Karpas-422 (cell line): ENCODE measurements at regions not wholly inside any gene's neighbourhood (a gene's known extent, or its start where the extent isn't known, plus 50 kb on each side); places are given as distances from the start of the nearest gene placed in this dataset.

Experiments used
- DNase-seq: peaks from one replicate; pipeline ENCODE4 v3.0.0-alpha.2; 2015
- H2AFZ ChIP-seq: fragments of 200-600 bp; sonication (generic); 2 replicates; pipeline ENCODE4 v1.6.1; 2014; ENCODE audit warnings: antibody characterized with exemption, low read length, mixed read lengths
- H3K27ac ChIP-seq: fragments of 200-600 bp; sonication (generic); 2 replicates; pipeline ENCODE4 v1.5.1; 2014; ENCODE audit warnings: mild to moderate bottlenecking, low read length, moderate library complexity
- H3K27me3 ChIP-seq: fragments of 200-600 bp; sonication (generic); 2 replicates; pipeline ENCODE4 v1.6.1; 2014; ENCODE audit warnings: low read length, mixed read lengths
- H3K36me3 ChIP-seq: fragments of 200-600 bp; sonication (generic); 2 replicates; pipeline ENCODE4 v1.6.1; 2014; ENCODE audit warnings: low read length, mixed read lengths; ENCODE audit not compliant: insufficient read depth
- H3K4me1 ChIP-seq: fragments of 200-600 bp; sonication (generic); 2 replicates; pipeline ENCODE4 v1.6.1; 2014; ENCODE audit warnings: mild to moderate bottlenecking, low read length, mixed read lengths
- H3K4me2 ChIP-seq: fragments of 200-600 bp; sonication (generic); 2 replicates; pipeline ENCODE4 v1.6.1; 2014; ENCODE audit warnings: low read length, low read depth, mild to moderate bottlenecking; ENCODE audit not compliant: poor library complexity, severe bottlenecking
- H3K4me3 ChIP-seq: fragments of 200-600 bp; sonication (generic); 2 replicates; pipeline ENCODE4 v1.5.1; 2014; ENCODE audit warnings: mild to moderate bottlenecking, antibody characterized with exemption, low read length, mixed read lengths
- H3K79me2 ChIP-seq: fragments of 200-600 bp; sonication (generic); 2 replicates; pipeline ENCODE4 v1.6.1; 2014; ENCODE audit warnings: mild to moderate bottlenecking, low read length, mixed read lengths
- H3K9ac ChIP-seq: fragments of 200-600 bp; sonication (generic); 2 replicates; pipeline ENCODE4 v1.6.0; 2014; ENCODE audit warnings: low read length
- H3K9me2 ChIP-seq: fragments of 200-600 bp; sonication (generic), shearing (Covaris generic); replicated peaks from 2 replicates; pipeline ENCODE4 v1.6.0; 2014; ENCODE audit warnings: mild to moderate bottlenecking, low read length, moderate library complexity; ENCODE audit not compliant: insufficient read depth
- H3K9me3 ChIP-seq: fragments of 300-700, 200-600 bp; sonication (generic); 2 replicates; pipeline ENCODE4 v1.6.1; 2014; ENCODE audit warnings: low read length, mixed read lengths
- H4K20me1 ChIP-seq: fragments of 200-600 bp; sonication (generic); 2 replicates; pipeline ENCODE4 v1.6.1; 2014; ENCODE audit warnings: mild to moderate bottlenecking, antibody characterized with exemption, low read length, low read depth; ENCODE audit not compliant: insufficient read depth

DNA sequence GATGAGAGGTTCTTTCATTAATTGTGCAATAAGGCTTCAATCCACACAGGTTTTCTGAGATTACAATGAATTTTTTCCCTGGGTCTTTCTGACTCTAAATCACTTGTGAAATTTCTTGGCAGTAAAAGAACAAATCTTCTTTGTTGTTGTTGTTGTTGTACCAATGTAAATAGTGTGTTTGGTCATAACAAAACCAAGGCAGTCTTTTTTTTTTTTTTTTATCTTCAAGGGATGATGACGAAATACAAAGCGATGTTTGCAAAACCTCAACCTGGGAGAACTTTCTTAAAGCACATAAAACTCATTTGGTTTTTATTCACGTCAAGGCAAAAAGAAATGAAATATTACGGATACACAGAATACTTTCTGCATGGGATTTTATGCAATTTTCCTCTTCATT is 462.0 kb downstream of the LIG4 start:
- Histone ChIP-seq H3K9me3 (peaks cover 11% of the 10 kb centered on the region; the same call in 1 of the 2 replicates), H3K9me2 (no peaks in the 10 kb centered on the region), H3K4me2 (no peak overlapping the region), H3K36me3 (no peaks in the 10 kb centered on the region), H3K4me3 (no peak overlapping the region), H4K20me1 (no peaks in the 10 kb centered on the region), H3K27ac (no peak overlapping the region), H2AFZ (no peak overlapping the region), H3K27me3 (no peaks in the 10 kb centered on the region), H3K9ac (no peak overlapping the region), H3K4me1 (no peaks in the 10 kb centered on the region), H3K79me2 (no peaks in the 10 kb centered on the region)
- no peak for DNase-seq

DNA sequence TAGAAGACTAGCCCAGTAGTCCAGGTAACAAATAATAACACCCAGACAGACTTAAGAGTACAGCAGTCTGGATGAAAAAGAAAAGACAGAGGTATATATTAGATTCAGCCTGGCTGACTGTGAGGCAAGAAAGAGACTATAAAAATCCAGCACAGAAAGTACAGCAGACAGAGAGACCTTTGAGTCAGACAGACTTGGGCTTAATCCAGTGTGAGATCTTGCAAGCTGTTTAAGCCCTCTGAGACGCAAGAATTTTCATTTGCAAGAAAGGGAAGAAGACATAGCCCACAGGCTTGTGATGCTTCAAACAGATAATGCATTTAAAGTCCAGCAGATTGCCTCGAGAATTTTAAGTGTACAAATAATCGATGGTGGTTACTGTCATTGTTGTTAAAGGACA is 471.4 kb downstream of the LIG4 start:
- H4K20me1 ChIP-seq = no peaks in the 10 kb centered on the region
- H3K79me2 ChIP-seq = no peaks in the 10 kb centered on the region
- H3K4me3 ChIP-seq = no peak overlapping the region
- H3K27me3 ChIP-seq = no peaks in the 10 kb centered on the region
- H2AFZ ChIP-seq = no peak overlapping the region
- peaks cover 6% of the 10 kb centered on the region for H3K9me3 ChIP-seq
- DNase-seq = no peak
- H3K9ac ChIP-seq = no peak overlapping the region
- no peaks in the 10 kb centered on the region for H3K36me3 ChIP-seq
- H3K4me2 ChIP-seq = no peak overlapping the region
- no peaks in the 10 kb centered on the region for H3K9me2 ChIP-seq
- no peak overlapping the region for H3K27ac ChIP-seq
- H3K4me1 ChIP-seq = no peaks in the 10 kb centered on the region

DNA sequence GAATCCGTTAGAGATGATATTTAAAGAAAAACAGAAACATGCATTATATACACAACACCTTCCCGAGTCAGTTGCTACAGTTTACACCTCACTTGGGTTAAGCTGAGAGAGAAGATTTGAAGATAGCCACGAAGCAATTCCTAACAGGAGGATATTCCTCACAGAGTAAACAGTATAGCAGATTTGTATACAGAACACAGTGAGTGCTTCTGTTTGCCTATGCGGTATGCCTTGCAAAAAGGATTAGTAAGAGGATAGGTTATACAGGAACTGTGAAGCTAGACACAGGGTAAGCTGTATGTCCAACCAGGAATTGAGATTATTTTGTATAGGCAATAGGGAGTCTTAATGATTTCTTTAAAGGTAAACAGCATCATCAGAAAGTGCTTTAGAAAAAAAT is 471.8 kb downstream of the LIG4 start:
- Histone ChIP-seq H3K27me3 (no peaks in the 10 kb centered on the region), H3K4me1 (no peaks in the 10 kb centered on the region), H4K20me1 (no peaks in the 10 kb centered on the region), H3K9me3 (peaks cover 6% of the 10 kb centered on the region), H3K9me2 (no peaks in the 10 kb centered on the region), H3K79me2 (no peaks in the 10 kb centered on the region), H3K4me3 (no peak overlapping the region), H3K4me2 (no peak overlapping the region), H3K27ac (no peak overlapping the region), H3K9ac (no peak overlapping the region), H3K36me3 (no peaks in the 10 kb centered on the region), H2AFZ (no peak overlapping the region)
- DNase-seq = no peak

DNA sequence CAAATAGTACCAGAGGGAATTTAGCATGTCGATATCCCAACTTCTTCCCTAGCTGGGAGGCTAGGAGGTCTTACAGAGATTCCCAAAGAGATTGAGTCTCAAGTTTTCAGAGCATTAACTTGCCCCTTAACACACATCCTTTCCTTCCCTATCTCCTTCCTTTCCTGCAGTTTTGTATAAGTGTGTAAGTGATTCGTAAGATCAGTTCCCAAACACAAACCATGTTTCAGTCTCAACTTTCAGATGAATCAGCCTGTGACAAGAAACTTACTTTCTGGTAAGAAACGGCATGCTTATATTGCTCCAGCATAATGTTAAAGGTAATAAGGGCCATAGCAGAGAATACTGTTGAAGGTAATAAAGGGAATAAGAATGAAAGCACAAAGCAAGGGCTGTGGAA is 472.2 kb downstream of the LIG4 start:
- H2AFZ ChIP-seq = no peak overlapping the region
- no peaks in the 10 kb centered on the region for H3K27me3 ChIP-seq
- no peaks in the 10 kb centered on the region for H3K36me3 ChIP-seq
- no peaks in the 10 kb centered on the region for H3K9me2 ChIP-seq
- H3K9me3 ChIP-seq = peaks cover 6% of the 10 kb centered on the region
- no peak overlapping the region for H3K4me3 ChIP-seq
- no peaks in the 10 kb centered on the region for H3K4me1 ChIP-seq
- no peak overlapping the region for H3K9ac ChIP-seq
- no peak overlapping the region for H3K27ac ChIP-seq
- DNase-seq = no peak
- H4K20me1 ChIP-seq = no peaks in the 10 kb centered on the region
- no peak overlapping the region for H3K4me2 ChIP-seq
- no peaks in the 10 kb centered on the region for H3K79me2 ChIP-seq

DNA sequence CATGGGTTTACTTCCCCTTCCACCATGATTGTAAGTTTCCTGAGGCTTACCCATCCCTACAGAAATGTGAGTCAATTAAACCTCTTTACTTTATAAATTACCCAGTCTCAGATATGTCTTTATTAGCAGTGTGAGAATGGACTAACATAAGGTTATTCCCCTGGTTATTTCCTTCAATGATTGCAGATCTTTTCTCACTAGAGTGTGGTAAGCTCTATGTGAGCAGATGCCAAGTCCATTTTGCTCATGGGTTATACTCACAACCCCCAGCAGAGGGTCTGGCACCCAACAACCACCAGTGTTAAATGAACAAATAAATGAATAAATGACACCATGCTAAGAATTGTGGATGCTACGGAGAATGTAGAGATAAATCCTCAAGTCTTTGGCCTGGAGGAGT is 472.8 kb downstream of the LIG4 start:
- Histone ChIP-seq H3K9me3 (peaks cover 10% of the 10 kb centered on the region), H3K9ac (no peak overlapping the region), H2AFZ (no peak overlapping the region), H3K9me2 (no peaks in the 10 kb centered on the region), H3K4me2 (no peak overlapping the region), H3K27me3 (no peaks in the 10 kb centered on the region), H3K79me2 (no peaks in the 10 kb centered on the region), H4K20me1 (no peaks in the 10 kb centered on the region), H3K27ac (no peak overlapping the region), H3K36me3 (no peaks in the 10 kb centered on the region), H3K4me3 (no peak overlapping the region), H3K4me1 (no peaks in the 10 kb centered on the region)
- no peak for DNase-seq

DNA sequence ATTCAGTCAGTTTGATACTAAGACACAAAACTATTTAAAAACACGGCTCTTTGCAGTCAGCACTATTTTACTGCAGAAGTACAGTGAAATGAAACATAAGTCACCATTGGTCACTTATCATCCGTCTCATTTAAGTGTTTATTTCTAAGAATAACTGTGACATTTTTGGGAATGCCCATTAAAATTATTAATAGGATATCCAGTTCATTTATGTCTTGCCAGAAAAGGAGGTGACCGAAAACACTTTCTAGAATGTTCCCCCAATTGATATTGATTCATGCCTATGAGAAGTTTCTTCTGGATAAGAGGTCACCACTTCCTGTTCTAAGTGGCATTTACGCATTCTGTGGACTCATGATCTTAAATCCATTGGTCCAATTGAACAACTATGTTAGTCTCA is 477.3 kb downstream of the LIG4 start:
- Histone ChIP-seq H3K36me3 (no peaks in the 10 kb centered on the region), H3K9ac (no peak overlapping the region), H3K27ac (no peak overlapping the region), H3K9me3 (peaks cover 16% of the 10 kb centered on the region), H2AFZ (no peak overlapping the region), H3K79me2 (no peaks in the 10 kb centered on the region), H3K4me2 (no peak overlapping the region), H3K4me1 (no peaks in the 10 kb centered on the region), H4K20me1 (no peaks in the 10 kb centered on the region), H3K9me2 (no peaks in the 10 kb centered on the region), H3K4me3 (no peak overlapping the region), H3K27me3 (no peaks in the 10 kb centered on the region)
- DNase-seq = no peak

DNA sequence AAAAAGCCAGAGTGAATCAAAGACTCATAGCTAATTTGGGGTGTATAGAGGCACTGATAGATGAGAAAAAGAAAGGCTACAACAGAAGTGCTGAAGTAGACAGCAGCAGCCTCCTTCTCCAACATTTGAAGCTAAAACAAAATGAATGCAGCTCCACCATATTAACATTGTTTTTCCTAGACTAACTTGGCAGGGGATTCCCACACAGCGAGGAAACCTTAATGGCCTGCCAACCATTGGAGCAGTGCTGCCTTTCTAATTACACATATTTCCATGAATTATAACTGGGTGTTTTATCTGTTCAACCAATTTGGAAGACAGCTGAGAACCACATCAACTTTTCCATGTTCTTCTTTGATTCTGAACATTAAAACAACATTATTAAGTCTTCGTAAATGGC is 478.6 kb downstream of the LIG4 start:
- Histone ChIP-seq H2AFZ (no peak overlapping the region), H3K9me3 (peaks cover 15% of the 10 kb centered on the region), H4K20me1 (no peaks in the 10 kb centered on the region), H3K4me2 (no peak overlapping the region), H3K27ac (no peak overlapping the region), H3K9ac (no peak overlapping the region), H3K9me2 (no peaks in the 10 kb centered on the region), H3K27me3 (no peaks in the 10 kb centered on the region), H3K36me3 (no peaks in the 10 kb centered on the region), H3K4me3 (no peak overlapping the region), H3K79me2 (no peaks in the 10 kb centered on the region), H3K4me1 (no peaks in the 10 kb centered on the region)
- no peak for DNase-seq

DNA sequence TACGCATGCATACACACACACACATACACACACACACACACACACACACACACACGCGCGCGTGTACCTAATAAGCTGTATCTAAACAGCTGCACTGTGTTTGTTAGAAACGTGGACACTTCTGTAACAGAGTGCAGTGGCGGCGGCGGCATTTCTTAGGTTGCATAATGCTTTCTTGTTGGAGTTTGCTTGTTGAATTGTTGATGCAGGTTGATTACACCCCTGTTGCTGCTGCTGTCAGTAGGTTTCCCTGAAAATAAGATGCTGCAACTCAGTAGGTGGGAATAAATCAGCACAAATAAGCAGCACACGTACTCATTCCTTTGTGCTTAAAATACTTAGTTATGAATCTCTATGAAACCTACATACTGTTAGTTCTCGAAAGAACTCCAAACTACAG is 479.2 kb downstream of the LIG4 start:
- Histone ChIP-seq H3K9me3 (peaks cover 15% of the 10 kb centered on the region), H3K9ac (no peak overlapping the region), H3K4me3 (no peak overlapping the region), H3K4me1 (no peaks in the 10 kb centered on the region), H3K4me2 (no peak overlapping the region), H3K27ac (no peak overlapping the region), H2AFZ (no peak overlapping the region), H3K27me3 (no peaks in the 10 kb centered on the region), H4K20me1 (no peaks in the 10 kb centered on the region), H3K9me2 (no peaks in the 10 kb centered on the region), H3K79me2 (no peaks in the 10 kb centered on the region), H3K36me3 (no peaks in the 10 kb centered on the region)
- DNase-seq = no peak
